ENCODE measurements at regions not wholly inside any gene's neighbourhood (a gene's known extent, or its start where the extent isn't known, plus 50 kb on each side); places are given as distances from the start of the nearest gene placed in this dataset.

- no peak for DNase-seq (ENCODE audit: insufficient read length, low spot score)
- TF ChIP-seq, protein P1, sequence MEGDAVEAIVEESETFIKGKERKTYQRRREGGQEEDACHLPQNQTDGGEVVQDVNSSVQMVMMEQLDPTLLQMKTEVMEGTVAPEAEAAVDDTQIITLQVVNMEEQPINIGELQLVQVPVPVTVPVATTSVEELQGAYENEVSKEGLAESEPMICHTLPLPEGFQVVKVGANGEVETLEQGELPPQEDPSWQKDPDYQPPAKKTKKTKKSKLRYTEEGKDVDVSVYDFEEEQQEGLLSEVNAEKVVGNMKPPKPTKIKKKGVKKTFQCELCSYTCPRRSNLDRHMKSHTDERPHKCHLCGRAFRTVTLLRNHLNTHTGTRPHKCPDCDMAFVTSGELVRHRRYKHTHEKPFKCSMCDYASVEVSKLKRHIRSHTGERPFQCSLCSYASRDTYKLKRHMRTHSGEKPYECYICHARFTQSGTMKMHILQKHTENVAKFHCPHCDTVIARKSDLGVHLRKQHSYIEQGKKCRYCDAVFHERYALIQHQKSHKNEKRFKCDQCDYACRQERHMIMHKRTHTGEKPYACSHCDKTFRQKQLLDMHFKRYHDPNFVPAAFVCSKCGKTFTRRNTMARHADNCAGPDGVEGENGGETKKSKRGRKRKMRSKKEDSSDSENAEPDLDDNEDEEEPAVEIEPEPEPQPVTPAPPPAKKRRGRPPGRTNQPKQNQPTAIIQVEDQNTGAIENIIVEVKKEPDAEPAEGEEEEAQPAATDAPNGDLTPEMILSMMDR (IDR thresholded peaks at IDR 0.05; ENCODE audit: insufficient read depth, missing control alignments): no peak
- no peak for FAIRE-seq
Measured at GRCh38 chr2:180705551-180705950, 274.9 kb upstream of the UBE2E3 start.

GRCh38 chr2:180705122-180705521, 275.3 kb upstream of the UBE2E3 start:
- FAIRE-seq: no peak
- no peak for DNase-seq (ENCODE audit: insufficient read length, low spot score)

GRCh38 chr2:180699657-180700361, 280.6 kb upstream of the UBE2E3 start:
- FAIRE-seq: no peak
- DNase-seq (ENCODE audit: insufficient read length, low spot score): no peak
- TF ChIP-seq, protein P1 (IDR thresholded peaks at IDR 0.05; ENCODE audit: insufficient read depth, missing control alignments): no peak

More at GRCh38 chr2:180705122-180705521, 275.3 kb upstream of the UBE2E3 start:
- TF ChIP-seq, protein P1 (IDR thresholded peaks at IDR 0.05; ENCODE audit: insufficient read depth, missing control alignments): no peak

GRCh38 chr2:180698668-180699067, 281.7 kb upstream of the UBE2E3 start:
- no peak for FAIRE-seq
- TF ChIP-seq, protein P1 (IDR thresholded peaks at IDR 0.05; ENCODE audit: insufficient read depth, missing control alignments): no peak
- no peak for DNase-seq (ENCODE audit: insufficient read length, low spot score)

GRCh38 chr2:180695586-180696401, 284.6 kb upstream of the UBE2E3 start:
- FAIRE-seq: no peak
- DNase-seq (ENCODE audit: insufficient read length, low spot score): no peak
- TF ChIP-seq, protein P1 (IDR thresholded peaks at IDR 0.05; ENCODE audit: insufficient read depth, missing control alignments): no peak

DNA sequence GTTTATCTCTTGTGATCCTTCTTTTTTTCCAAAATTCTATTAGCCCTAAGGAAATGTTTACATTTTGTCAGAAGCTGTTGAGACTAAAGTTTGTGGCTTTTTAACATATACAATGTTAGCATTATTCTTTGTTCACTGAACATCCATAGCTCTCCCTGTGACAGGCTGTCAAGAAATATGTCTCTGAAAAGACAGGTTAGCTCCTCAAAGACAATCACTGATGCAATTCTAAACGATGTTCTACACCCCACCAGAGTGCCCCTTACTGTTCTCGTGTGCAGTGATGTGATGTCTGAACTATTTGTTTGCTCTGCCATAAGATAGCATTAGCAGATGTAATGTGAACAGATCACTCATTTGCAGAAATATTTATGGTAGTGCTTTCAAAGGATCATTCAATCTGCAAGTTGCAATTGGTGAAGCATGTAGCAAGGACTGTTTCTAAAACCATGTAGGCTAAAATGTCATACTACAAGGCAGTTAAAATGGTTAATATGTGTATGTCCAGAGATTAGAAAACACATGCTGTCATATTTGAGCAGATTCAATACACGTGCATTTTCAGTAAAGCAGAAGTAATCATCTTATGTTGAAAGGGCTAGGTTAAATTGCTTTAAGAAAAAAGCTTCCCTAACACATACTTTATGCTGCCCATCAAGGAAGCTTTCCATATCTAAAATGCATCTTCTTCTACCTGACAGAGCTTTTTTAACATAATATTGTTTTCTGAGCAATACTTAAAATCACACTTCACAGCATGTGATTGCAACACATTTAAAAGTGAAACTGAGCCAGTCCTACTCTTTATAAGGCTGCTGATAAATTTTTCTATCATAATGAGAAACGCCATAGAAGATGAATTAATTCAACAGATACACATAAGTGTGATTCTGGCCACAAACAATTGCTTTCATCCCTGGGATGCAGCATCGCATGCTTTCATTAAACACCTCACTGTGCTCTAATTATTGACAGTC, 285.7 kb upstream of the UBE2E3 start:
- TF ChIP-seq, protein P1 (IDR thresholded peaks at IDR 0.05; ENCODE audit: insufficient read depth, missing control alignments): no peak
- FAIRE-seq (no peak), DNase-seq (ENCODE audit: insufficient read length, low spot score) (no peak)

Data from D721Med (cell line).